SU-DHL-6 (cell line): ENCODE measurements at regions not wholly inside any gene's neighbourhood (a gene's known extent, or its start where the extent isn't known, plus 50 kb on each side); places are given as distances from the start of the nearest gene placed in this dataset.
"Not testable (repeated sequence)": the region's sequence is repeated elsewhere in the genome, so short reads cannot be mapped to it uniquely, and the experiment has no call there.

Experiments
- H2AFZ ChIP-seq: fragments of 200-600 bp; sonication (generic); 2 replicates; pipeline ENCODE4 v1.6.1; 2014; ENCODE audit warnings: low read depth, mild to moderate bottlenecking, moderate library complexity, mixed read lengths, antibody characterized with exemption, low read length; ENCODE audit not compliant: severe bottlenecking
- H3F3A ChIP-seq: fragments of 200-600 bp; shearing (Covaris generic); 2 replicates; pipeline ENCODE4 v1.6.0; 2016; ENCODE audit warnings: antibody characterized with exemption, mild to moderate bottlenecking; ENCODE audit not compliant: insufficient read depth
- H3K27ac ChIP-seq: fragments of 200-600 bp; sonication (generic); 2 replicates; pipeline ENCODE4 v1.5.1; 2016; ENCODE audit warnings: low read depth, mild to moderate bottlenecking, low read length, moderate library complexity, mixed read lengths
- H3K27me3 ChIP-seq: fragments of 200-600 bp; sonication (generic), shearing (Covaris generic); 2 replicates; pipeline ENCODE4 v1.6.0; 2014; ENCODE audit warnings: mild to moderate bottlenecking, low read length
- H3K36me3 ChIP-seq: fragments of 200-600 bp; sonication (generic); 2 replicates; pipeline ENCODE4 v1.6.1; 2014; ENCODE audit warnings: mild to moderate bottlenecking, low read length, mixed read lengths
- H3K4me2 ChIP-seq: fragments of 300-600, 200-600 bp; shearing (Covaris generic), sonication (generic); 2 replicates; pipeline ENCODE4 v1.6.0; 2014; ENCODE audit warnings: low read length, low read depth, mild to moderate bottlenecking; ENCODE audit not compliant: poor library complexity, severe bottlenecking
- H3K4me3 ChIP-seq: fragments of 200-600 bp; sonication (generic); 2 replicates; pipeline ENCODE4 v1.5.1; 2014; ENCODE audit warnings: antibody characterized with exemption, low read length, mild to moderate bottlenecking, mixed read lengths; ENCODE audit not compliant: insufficient read depth, poor library complexity, severe bottlenecking
- H3K79me2 ChIP-seq: fragments of 200-600 bp; sonication (generic); 2 replicates; pipeline ENCODE4 v1.6.1; 2014; ENCODE audit warnings: mild to moderate bottlenecking, low read length, moderate library complexity; ENCODE audit not compliant: insufficient read depth
- H3K9ac ChIP-seq: fragments of 200-600 bp; sonication (generic); 2 replicates; pipeline ENCODE4 v1.7.0; 2014; ENCODE audit warnings: mild to moderate bottlenecking, low read length
- H3K9me2 ChIP-seq: fragments of 200-600 bp; sonication (generic); replicated peaks from 2 replicates; pipeline ENCODE4 v1.6.1; 2014; ENCODE audit warnings: low read length; ENCODE audit not compliant: insufficient read depth
- H3K9me3 ChIP-seq: fragments of 200-600 bp; sonication (generic); 2 replicates; pipeline ENCODE4 v1.6.1; 2014; ENCODE audit warnings: low read length, mixed read lengths; ENCODE audit not compliant: insufficient read depth
- H4K20me1 ChIP-seq: fragments of 200-600 bp; sonication (generic); 2 replicates; pipeline ENCODE4 v1.6.1; 2014; ENCODE audit warnings: low read depth, mild to moderate bottlenecking, antibody characterized with exemption, low read length, moderate library complexity, mixed read lengths
- EZH2phosphoT487 ChIP-seq: fragments of 200-600 bp; sonication (generic), shearing (Covaris generic); conservative IDR thresholded peaks from 2 replicates; pipeline ENCODE4 v1.6.1; 2018; ENCODE audit warnings: mild to moderate bottlenecking, antibody characterized with exemption, low read length, moderate library complexity, mixed read lengths
- TF ChIP-seq, protein P1 (sequence below): fragments of 200-600 bp; sonication (generic); IDR thresholded peaks from one replicate; pipeline ENCODE4 v1.5.1; 2017; ENCODE audit warnings: antibody characterized with exemption, mild to moderate bottlenecking, low read length, moderate library complexity; ENCODE audit not compliant: insufficient read depth, poor library complexity, severe bottlenecking

DNA sequence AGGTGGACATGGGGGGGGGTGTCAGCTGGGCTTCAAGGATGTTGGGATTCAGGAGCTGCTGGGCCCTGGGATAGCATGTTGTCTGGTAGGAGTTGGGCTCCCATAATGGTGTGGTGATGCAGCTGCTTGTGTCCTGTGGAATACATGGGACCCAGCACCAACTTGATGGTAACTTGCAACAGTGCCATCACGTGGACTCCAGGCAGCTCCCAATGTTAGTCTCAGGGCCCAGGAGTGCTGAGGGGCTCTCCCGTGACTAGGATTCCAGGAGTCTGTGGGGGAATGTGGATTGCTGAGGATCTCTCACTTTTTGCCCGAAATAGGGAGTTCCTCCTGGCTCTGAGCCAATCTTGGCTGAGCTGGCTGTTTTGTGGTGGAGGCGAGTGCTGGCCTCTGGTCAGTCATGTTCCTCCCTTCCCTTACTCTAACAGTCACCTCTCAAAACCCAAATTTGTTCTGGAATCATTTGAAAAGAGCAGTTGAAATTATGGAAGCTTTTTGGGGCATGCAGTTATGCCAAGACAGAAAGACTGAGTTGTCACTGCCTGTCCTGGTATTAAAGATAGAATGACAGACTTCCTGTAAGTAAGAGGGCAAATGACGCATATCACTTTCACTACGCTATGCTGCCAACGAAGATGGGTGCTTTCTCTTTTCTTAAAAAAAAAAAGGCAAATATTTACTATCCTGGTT is 607.1 kb downstream of the ADCYAP1 start:
- Histone ChIP-seq H4K20me1 (no peaks in the 10 kb centered on the region), H2AFZ (no peak overlapping the region), H3K27me3 (no peaks in the 10 kb centered on the region), H3K4me3 (no peak overlapping the region), H3K9ac (no peak overlapping the region), H3K27ac (no peak overlapping the region), H3K4me2 (no peak overlapping the region), H3K9me3 (no peaks in the 10 kb centered on the region), H3K9me2 (no peaks in the 10 kb centered on the region; the same call in 1 of the 2 replicates), H3K36me3 (no peaks in the 10 kb centered on the region), H3F3A (no peaks in the 10 kb centered on the region), H3K79me2 (no peaks in the 10 kb centered on the region)
- no peak for TF ChIP-seq EZH2phosphoT487
- TF ChIP-seq, protein P1, sequence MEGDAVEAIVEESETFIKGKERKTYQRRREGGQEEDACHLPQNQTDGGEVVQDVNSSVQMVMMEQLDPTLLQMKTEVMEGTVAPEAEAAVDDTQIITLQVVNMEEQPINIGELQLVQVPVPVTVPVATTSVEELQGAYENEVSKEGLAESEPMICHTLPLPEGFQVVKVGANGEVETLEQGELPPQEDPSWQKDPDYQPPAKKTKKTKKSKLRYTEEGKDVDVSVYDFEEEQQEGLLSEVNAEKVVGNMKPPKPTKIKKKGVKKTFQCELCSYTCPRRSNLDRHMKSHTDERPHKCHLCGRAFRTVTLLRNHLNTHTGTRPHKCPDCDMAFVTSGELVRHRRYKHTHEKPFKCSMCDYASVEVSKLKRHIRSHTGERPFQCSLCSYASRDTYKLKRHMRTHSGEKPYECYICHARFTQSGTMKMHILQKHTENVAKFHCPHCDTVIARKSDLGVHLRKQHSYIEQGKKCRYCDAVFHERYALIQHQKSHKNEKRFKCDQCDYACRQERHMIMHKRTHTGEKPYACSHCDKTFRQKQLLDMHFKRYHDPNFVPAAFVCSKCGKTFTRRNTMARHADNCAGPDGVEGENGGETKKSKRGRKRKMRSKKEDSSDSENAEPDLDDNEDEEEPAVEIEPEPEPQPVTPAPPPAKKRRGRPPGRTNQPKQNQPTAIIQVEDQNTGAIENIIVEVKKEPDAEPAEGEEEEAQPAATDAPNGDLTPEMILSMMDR: no peak

DNA sequence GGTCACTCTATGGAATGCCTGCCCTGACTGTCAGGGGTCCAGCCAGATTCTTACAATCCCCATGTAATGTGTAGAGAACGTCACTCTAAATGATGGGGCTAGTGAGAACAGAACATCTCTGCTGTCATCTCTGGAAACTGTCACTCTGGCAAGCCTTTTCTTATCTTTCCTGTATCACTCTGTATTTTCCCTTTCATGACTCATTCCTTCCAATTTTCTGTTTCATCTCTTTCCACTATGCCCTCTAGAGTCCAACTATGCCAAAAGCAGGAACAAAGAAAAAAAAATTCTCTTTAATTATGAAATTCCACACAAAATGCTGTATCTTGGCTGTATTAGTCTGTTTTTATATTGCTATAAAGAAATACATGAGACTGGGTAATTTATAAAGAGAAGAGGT is 608.8 kb downstream of the ADCYAP1 start:
- H2AFZ ChIP-seq: no peak overlapping the region
- TF ChIP-seq, protein P1: no peak
- no peak for TF ChIP-seq EZH2phosphoT487
- H3K4me2 ChIP-seq: no peak overlapping the region
- H3K4me3 ChIP-seq: no peak overlapping the region
- H3K9ac ChIP-seq: no peak overlapping the region
- H3K36me3 ChIP-seq: no peaks in the 10 kb centered on the region
- no peaks in the 10 kb centered on the region for H4K20me1 ChIP-seq
- no peaks in the 10 kb centered on the region for H3K27me3 ChIP-seq
- H3F3A ChIP-seq: no peaks in the 10 kb centered on the region
- H3K27ac ChIP-seq: no peak overlapping the region
- no peaks in the 10 kb centered on the region for H3K9me3 ChIP-seq
- no peaks in the 10 kb centered on the region for H3K79me2 ChIP-seq
- no peaks in the 10 kb centered on the region; the same call in 1 of the 2 replicates for H3K9me2 ChIP-seq

- H3K27ac ChIP-seq, H3K9me3 ChIP-seq, H3K79me2 ChIP-seq, H2AFZ ChIP-seq, H3F3A ChIP-seq, H4K20me1 ChIP-seq, H3K27me3 ChIP-seq, H3K36me3 ChIP-seq, H3K4me3 ChIP-seq, H3K9ac ChIP-seq, H3K9me2 ChIP-seq, H3K4me2 ChIP-seq: not testable (repeated sequence)
These were observed 617.0 kb downstream of the ADCYAP1 start for GRCh38 chr18:1521588-1522248.

GRCh38 chr18:1522249-1522615 is 617.6 kb downstream of the ADCYAP1 start:
- no peaks in the 10 kb centered on the region for H3K79me2 ChIP-seq
- no peaks in the 10 kb centered on the region for H3K27me3 ChIP-seq
- no peaks in the 10 kb centered on the region for H3F3A ChIP-seq
- no peaks in the 10 kb centered on the region for H3K9me2 ChIP-seq
- H3K27ac ChIP-seq: no peak overlapping the region
- H3K36me3 ChIP-seq: no peaks in the 10 kb centered on the region
- no peaks in the 10 kb centered on the region for H3K9me3 ChIP-seq
- no peak overlapping the region for H2AFZ ChIP-seq
- H3K4me3 ChIP-seq: no peak overlapping the region
- H4K20me1 ChIP-seq: no peaks in the 10 kb centered on the region
- no peak overlapping the region for H3K9ac ChIP-seq
- H3K4me2 ChIP-seq: no peak overlapping the region
- TF ChIP-seq EZH2phosphoT487: no peak
- TF ChIP-seq, protein P1: no peak
